Epithelial cell of proximal tubule (primary cell): ENCODE measurements at regions not wholly inside any gene's neighbourhood (a gene's known extent, or its start where the extent isn't known, plus 50 kb on each side); places are given as distances from the start of the nearest gene placed in this dataset.

Experiments used
- DNase-seq: peaks from one replicate; pipeline ENCODE4 v3.0.0-alpha.2; 2011; ENCODE audit warnings: low read depth
- H3K4me3 ChIP-seq: 2 replicates; pipeline ENCODE4 v1.5.1; 2011; ENCODE audit warnings: low read depth, mild to moderate bottlenecking, low read length
- CTCF ChIP-seq: conservative IDR thresholded peaks from 2 replicates; pipeline ENCODE4 v1.5.1; 2012; ENCODE audit warnings: low read depth, mild to moderate bottlenecking, low read length

DNA sequence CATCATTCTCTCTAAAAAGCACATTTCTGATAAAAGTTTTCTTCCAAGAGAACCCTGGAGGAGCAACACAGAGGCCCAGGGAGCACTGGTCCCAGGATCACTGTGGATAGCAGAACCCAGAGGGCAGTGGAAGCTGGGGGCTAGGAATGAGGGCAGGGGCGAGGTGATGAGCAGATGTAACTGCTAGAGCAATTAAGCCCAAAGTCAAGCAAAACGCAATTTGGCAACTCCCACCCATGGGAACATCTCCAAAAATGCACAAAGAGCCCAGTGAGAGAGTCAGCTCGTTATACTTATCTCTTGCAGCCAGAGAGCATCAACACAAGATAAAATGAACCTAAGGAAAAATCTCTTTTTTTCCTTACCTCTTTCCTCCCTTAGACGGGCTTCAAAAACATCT lies 284.2 kb downstream of the TBC1D4 start:
- TF ChIP-seq CTCF = no peak
- DNase-seq = no peak
- no peak overlapping the region for H3K4me3 ChIP-seq

- TF ChIP-seq CTCF = no peak
- DNase-seq = no peak
- no peak overlapping the region for H3K4me3 ChIP-seq
Measured at GRCh38 chr13:75196147-75196837, 285.7 kb downstream of the TBC1D4 start.

- TF ChIP-seq CTCF = no peak
- DNase-seq = no peak
- no peak overlapping the region for H3K4me3 ChIP-seq
Measured at GRCh38 chr13:75195495-75196146, 286.3 kb downstream of the TBC1D4 start.

DNA sequence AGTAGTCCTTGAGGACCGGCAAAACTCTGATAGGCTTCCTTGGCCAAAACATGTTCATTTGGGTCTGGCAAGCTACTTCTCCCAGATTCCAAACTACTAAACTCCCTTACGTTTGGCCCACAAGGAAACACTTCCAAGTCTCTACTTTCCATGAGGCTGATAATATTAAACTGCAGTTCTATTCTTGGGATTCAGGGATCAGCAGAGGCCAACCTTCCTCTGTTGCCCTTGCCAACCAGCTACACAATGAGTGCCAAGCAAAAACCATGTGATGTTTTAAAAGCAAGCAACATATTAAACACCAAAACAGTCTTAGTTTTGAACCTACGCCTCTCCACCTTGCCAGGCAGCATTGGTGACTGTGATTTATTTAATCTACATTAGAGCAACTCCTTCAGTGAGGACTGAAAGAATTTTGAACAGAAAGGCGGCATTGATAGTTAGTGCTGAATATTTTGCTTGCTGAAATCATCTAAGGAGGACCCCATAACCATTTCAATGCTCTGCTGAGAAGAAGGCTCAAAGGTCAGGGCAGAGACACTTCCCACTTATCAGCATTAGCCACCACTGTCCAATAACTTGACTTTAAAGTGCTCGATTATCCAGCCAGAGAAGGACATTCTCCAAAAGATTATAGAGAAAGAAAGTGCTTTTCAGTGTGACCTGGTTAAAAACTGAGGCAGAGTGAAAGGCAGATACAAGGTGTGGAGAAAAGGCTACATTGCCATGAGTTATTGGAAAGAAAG lies 287.1 kb downstream of the TBC1D4 start:
- TF ChIP-seq CTCF = no peak
- DNase-seq = no peak
- H3K4me3 ChIP-seq = no peak overlapping the region

GRCh38 chr13:75186379-75186778 lies 295.6 kb downstream of the TBC1D4 start:
- TF ChIP-seq CTCF = no peak
- DNase-seq = no peak
- H3K4me3 ChIP-seq = no peak overlapping the region

DNA sequence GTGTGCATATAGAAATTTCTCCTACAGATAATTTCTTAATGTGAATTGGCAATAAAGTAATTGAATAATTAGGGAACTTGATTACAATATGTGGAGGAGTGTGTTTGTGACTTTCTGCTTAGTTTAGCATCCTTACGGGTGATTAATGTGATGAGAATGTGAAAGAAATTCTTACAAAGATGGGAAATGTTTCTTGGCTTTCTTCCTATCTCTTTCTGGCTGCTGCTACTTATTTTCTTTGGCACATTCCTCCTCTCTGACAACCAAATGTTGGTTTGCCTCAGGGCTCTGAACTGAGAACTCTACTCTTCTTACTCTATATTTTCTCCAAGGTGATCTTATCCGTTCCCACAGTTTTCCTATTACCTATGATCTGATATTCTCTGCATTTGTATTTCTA lies 300.1 kb downstream of the TBC1D4 start:
- H3K4me3 ChIP-seq = no peak overlapping the region
- TF ChIP-seq CTCF = no peak
- DNase-seq = peak; percentile 10
